Breast epithelium (tissue), 4 donors: ENCODE measurements at regions not wholly inside any gene's neighbourhood (a gene's known extent, or its start where the extent isn't known, plus 50 kb on each side); places are given as distances from the start of the nearest gene placed in this dataset.
A peak's percentile ranks its signal among the peaks of the same experiment; 100 is the strongest.

ENCODE experiments used
- DNase-seq, 2 donors: peaks; one replicate each; pipeline ENCODE4 v3.0.0-alpha.2; 2019; ENCODE audit warnings: low spot score in 2 of 2
- H3K27ac ChIP-seq, 2 donors: fragments of 200-600 bp; sonication (generic) in 1 of 2; one replicate each; pipeline ENCODE4 v1.5.1; 2016 to 2019; ENCODE audit warnings: mild to moderate bottlenecking in 1 of 2
- H3K27me3 ChIP-seq, 2 donors: fragments of 200-600 bp; sonication (generic) in 1 of 2; one replicate each; pipeline versions ENCODE4 v1.5.1 to v1.6.0; 2017 to 2019; ENCODE audit warnings: control low read depth in 1 of 2, mild to moderate bottlenecking in 1 of 2
- H3K36me3 ChIP-seq: fragments of 200-600 bp; one replicate; pipeline ENCODE4 v1.5.1; 2019
- H3K4me1 ChIP-seq, 2 donors: fragments of 200-600 bp; sonication (generic); one replicate each; pipeline ENCODE4 v1.5.1; 2016 to 2019; ENCODE audit warnings: control low read depth in 1 of 2
- H3K4me3 ChIP-seq, 3 donors: fragments of 200-600 bp; sonication (generic); 1 replicate in 2 of 3; 2 replicates in 1 of 3; pipeline ENCODE4 v1.5.1; 2016 to 2019; ENCODE audit warnings: mild to moderate bottlenecking in 3 of 3, moderate library complexity in 2 of 3
- H3K9me3 ChIP-seq, 2 donors: fragments of 200-600 bp; sonication (generic) in 1 of 2; one replicate each; pipeline ENCODE4 v1.5.1; 2016 to 2019; ENCODE audit warnings: control low read depth in 1 of 2
- CTCF ChIP-seq, 3 donors: fragments of 450-650 bp; IDR thresholded peaks; one replicate each; pipeline ENCODE4 v1.5.1; 2016 to 2017; ENCODE audit warnings: antibody characterized with exemption in 3 of 3, mild to moderate bottlenecking in 3 of 3, moderate library complexity in 3 of 3
- POLR2A ChIP-seq: fragments of 450-650 bp; IDR thresholded peaks from one replicate; pipeline ENCODE4 v1.6.1; 2016; ENCODE audit warnings: antibody characterized with exemption, mild to moderate bottlenecking, moderate library complexity
- POLR2AphosphoS5 ChIP-seq, 3 donors: sonication (generic); formaldehyde crosslinking; IDR thresholded peaks; one replicate each; pipeline ENCODE4 v1.6.1; 2017; ENCODE audit warnings: antibody characterized with exemption in 3 of 3
- intact Hi-C: fragments of 100-400 bp; cut with DNase I; formaldehyde crosslinking; loops from one replicate; pipeline ENCODE4 v1.15.1; 2023; ENCODE audit warnings: low total_unique reads

- no peak overlapping the region for H3K27ac ChIP-seq
- peak in 1 of 2 donors; percentile 24 for DNase-seq
- H3K36me3 ChIP-seq: no peaks in the 10 kb centered on the region
- intact Hi-C loops: loop anchor here (5.0 kb wide), 1 partner anchor 114 kb away; no protein-coding TSS in a partner anchor
- H3K9me3 ChIP-seq: no peaks in the 10 kb centered on the region
- H3K4me3 ChIP-seq: no peak overlapping the region
- TF ChIP-seq POLR2AphosphoS5 (IDR thresholded peaks at IDR 0.05): no peak
- TF ChIP-seq CTCF (IDR thresholded peaks at IDR 0.05): no peak
- no peak for TF ChIP-seq POLR2A
- no peaks in the 10 kb centered on the region for H3K27me3 ChIP-seq
- no peaks in the 10 kb centered on the region for H3K4me1 ChIP-seq
These were observed 72.7 kb upstream of the OTOS start for GRCh38 chr2:240213226-240213475.

GRCh38 chr2:240213476-240214421 lies 73.3 kb upstream of the OTOS start:
- H3K4me3 ChIP-seq: no peak overlapping the region
- H3K27ac ChIP-seq: no peak overlapping the region
- intact Hi-C loops: loop anchor here (5.0 kb wide), 1 partner anchor 114 kb away; no protein-coding TSS in a partner anchor
- H3K36me3 ChIP-seq: no peaks in the 10 kb centered on the region
- H3K27me3 ChIP-seq: no peaks in the 10 kb centered on the region
- no peaks in the 10 kb centered on the region for H3K4me1 ChIP-seq
- TF ChIP-seq POLR2A (no peak), CTCF (IDR thresholded peaks at IDR 0.05) (no peak), POLR2AphosphoS5 (IDR thresholded peaks at IDR 0.05) (no peak)
- H3K9me3 ChIP-seq: no peaks in the 10 kb centered on the region
- peak in 1 of 2 donors; percentile 45 for DNase-seq

- Histone ChIP-seq H3K4me3 (no peak overlapping the region), H3K27me3 (no peaks in the 10 kb centered on the region), H3K36me3 (no peaks in the 10 kb centered on the region), H3K4me1 (no peaks in the 10 kb centered on the region), H3K27ac (no peak overlapping the region), H3K9me3 (no peaks in the 10 kb centered on the region)
- peak in 1 of 2 donors; percentile 46 for DNase-seq
- no peak for TF ChIP-seq POLR2A
- TF ChIP-seq POLR2AphosphoS5 (IDR thresholded peaks at IDR 0.05): no peak
- TF ChIP-seq CTCF (IDR thresholded peaks at IDR 0.05): no peak
- intact Hi-C loops: loop anchor here (5.0 kb wide), 1 partner anchor 112 kb away; no protein-coding TSS in a partner anchor
These were observed 74.6 kb upstream of the OTOS start for GRCh38 chr2:240214790-240215675.

- Histone ChIP-seq H3K27me3 (no peaks in the 10 kb centered on the region), H3K36me3 (no peaks in the 10 kb centered on the region), H3K4me1 (no peaks in the 10 kb centered on the region), H3K9me3 (no peaks in the 10 kb centered on the region), H3K4me3 (no peak overlapping the region), H3K27ac (no peak overlapping the region)
- DNase-seq: peak in 1 of 2 donors; percentile 24
- intact Hi-C loops: no loop called here
- TF ChIP-seq POLR2A (no peak), POLR2AphosphoS5 (IDR thresholded peaks at IDR 0.05) (no peak), CTCF (IDR thresholded peaks at IDR 0.05) (no peak)
These were observed 75.2 kb upstream of the OTOS start for GRCh38 chr2:240215676-240216051.
